H1 (cell line): ENCODE measurements at regions not wholly inside any gene's neighbourhood (a gene's known extent, or its start where the extent isn't known, plus 50 kb on each side); places are given as distances from the start of the nearest gene placed in this dataset.

Experiments used
- CTCF ChIA-PET: fragments of 300-600 bp; sonication (Branson Sonifier 250); formaldehyde crosslinking; loops from one replicate; lab custom pipeline; 2021; ENCODE audit not compliant: partially characterized antibody; lab: Charles Lee
- POLR2A ChIA-PET: fragments of 300-600 bp; sonication (Branson Sonifier 250); formaldehyde crosslinking; loops from one replicate; lab custom pipeline; 2021; ENCODE audit warnings: inconsistent platforms; ENCODE audit not compliant: partially characterized antibody; lab: Charles Lee
- DNase-seq, 2 experiments: peaks; one replicate each; pipeline versions ENCODE4 v3.0.0 to v3.0.0-alpha.2; 2010 to 2022; ENCODE audit warnings: low spot score in 2 of 2, low read depth in 1 of 2, mixed read lengths in 1 of 2
- FAIRE-seq: peaks from 2 replicates; lab custom pipeline; 2011; peaks lifted over from hg19 to GRCh38; lab: Jason Lieb, UNC
- H2AFZ ChIP-seq: 2 replicates; pipeline ENCODE4 v1.8.1; 2012; ENCODE audit warnings: low read length, inconsistent platforms
- H2AK5ac ChIP-seq: 2 replicates; pipeline ENCODE4 v1.6.1; 2013; ENCODE audit warnings: low read depth, low read length
- H2BK120ac ChIP-seq: replicated peaks from 2 replicates; pipeline ENCODE3; 2013; ENCODE audit warnings: low read depth, low read length, inconsistent platforms
- H2BK12ac ChIP-seq: 2 replicates; pipeline ENCODE4 v1.6.1; 2013; ENCODE audit warnings: low read depth, low read length
- H2BK15ac ChIP-seq: 2 replicates; pipeline ENCODE4 v1.6.1; 2013; ENCODE audit warnings: low read length
- H2BK20ac ChIP-seq: 2 replicates; pipeline ENCODE4 v1.6.1; 2013; ENCODE audit warnings: low read length
- H2BK5ac ChIP-seq: 2 replicates; pipeline ENCODE4 v1.6.1; 2013; ENCODE audit warnings: low read depth, low read length
- H3K14ac ChIP-seq: 2 replicates; pipeline ENCODE4 v1.6.1; 2013; ENCODE audit warnings: inconsistent platforms; ENCODE audit not compliant: insufficient read length
- H3K18ac ChIP-seq: 2 replicates; pipeline ENCODE4 v1.6.1; 2013; ENCODE audit warnings: low read length; ENCODE audit errors: extremely low read depth
- H3K23ac ChIP-seq: 2 replicates; pipeline ENCODE4 v1.6.1; 2013; ENCODE audit warnings: inconsistent platforms; ENCODE audit not compliant: insufficient read length
- H3K23me2 ChIP-seq: 2 replicates; pipeline ENCODE4 v1.6.1; 2013; ENCODE audit warnings: low read depth, low read length
- H3K27ac ChIP-seq: 2 replicates; pipeline ENCODE4 v1.6.1; 2011; ENCODE audit warnings: low read depth, low read length, inconsistent platforms
- H3K27me3 ChIP-seq, 4 experiments: replicated peaks in 1 of 4; 1 replicate in 1 of 4; 2 replicates in 3 of 4; pipeline versions ENCODE4 v1.6.1 to v1.8.1; 2011 to 2013; ENCODE audit warnings: low read length in 3 of 4, mild to moderate bottlenecking in 3 of 4, inconsistent platforms in 2 of 4, mixed read lengths in 2 of 4, moderate library complexity in 1 of 4; ENCODE audit not compliant: control insufficient read depth in 3 of 4, insufficient read depth in 3 of 4; ENCODE audit errors: extremely low read depth in 1 of 4
- H3K36me3 ChIP-seq, 4 experiments: 2 replicates each; pipeline versions ENCODE4 v1.6.1 to v1.8.1; 2011 to 2013; ENCODE audit warnings: mild to moderate bottlenecking in 4 of 4, low read length in 3 of 4, moderate library complexity in 2 of 4, control low read depth in 1 of 4, inconsistent platforms in 1 of 4; ENCODE audit not compliant: insufficient read depth in 4 of 4, control insufficient read depth in 2 of 4
- H3K4ac ChIP-seq: replicated peaks from 2 replicates; pipeline ENCODE3; 2013; ENCODE audit warnings: low read length, low read depth, mixed read lengths, inconsistent platforms; ENCODE audit not compliant: insufficient read length
- H3K4me1 ChIP-seq, 4 experiments: replicated peaks in 1 of 4; 1 replicate in 1 of 4; 2 replicates in 3 of 4; pipeline versions ENCODE4 v1.6.1 to v1.8.1; 2011 to 2013; ENCODE audit warnings: low read length in 3 of 4, inconsistent platforms in 2 of 4, mixed read lengths in 1 of 4; ENCODE audit not compliant: insufficient read depth in 4 of 4, control insufficient read depth in 3 of 4
- H3K4me2 ChIP-seq, 2 experiments: 2 replicates each; pipeline versions ENCODE4 v1.6.1 to v1.8.1; 2011 to 2013; ENCODE audit warnings: low read depth in 2 of 2, low read length in 2 of 2, control low read depth in 1 of 2, inconsistent platforms in 1 of 2, mild to moderate bottlenecking in 1 of 2; ENCODE audit not compliant: insufficient read depth in 1 of 2
- H3K4me3 ChIP-seq, 4 experiments: fragments of 200-600, 300-600 bp in 1 of 4; sonication (generic), shearing (Covaris generic), sonication (Bioruptor Twin) in 1 of 4; 2 replicates each; pipeline versions ENCODE4 v1.5.1 to v1.8.1; 2011 to 2016; ENCODE audit warnings: low read length in 4 of 4, low read depth in 3 of 4, control low read depth in 2 of 4, inconsistent platforms in 2 of 4, mild to moderate bottlenecking in 2 of 4, mixed read lengths in 1 of 4, moderate library complexity in 1 of 4; ENCODE audit not compliant: insufficient read depth in 2 of 4; ENCODE audit errors: extremely low read depth in 1 of 4
- H3K56ac ChIP-seq: replicated peaks from 2 replicates; pipeline ENCODE3; 2013; ENCODE audit warnings: low read depth, mild to moderate bottlenecking, mixed read lengths, low read length, inconsistent platforms; ENCODE audit not compliant: insufficient read length
- H3K79me1 ChIP-seq: 2 replicates; pipeline ENCODE4 v1.6.1; 2013; ENCODE audit warnings: low read depth, low read length, control low read depth
- H3K79me2 ChIP-seq, 2 experiments: 2 replicates each; pipeline versions ENCODE4 v1.6.1 to v1.8.1; 2012 to 2013; ENCODE audit warnings: low read length in 2 of 2, mild to moderate bottlenecking in 2 of 2, inconsistent platforms in 1 of 2; ENCODE audit not compliant: insufficient read depth in 2 of 2, control insufficient read depth in 1 of 2
- H3K9ac ChIP-seq, 4 experiments: replicated peaks in 1 of 4; 1 replicate in 1 of 4; 2 replicates in 3 of 4; pipeline versions ENCODE4 v1.6.1 to v1.8.1; 2011 to 2013; ENCODE audit warnings: low read depth in 3 of 4, low read length in 3 of 4, control low read depth in 2 of 4, mild to moderate bottlenecking in 2 of 4, moderate library complexity in 2 of 4, inconsistent platforms in 1 of 4; ENCODE audit errors: extremely low read depth in 1 of 4
- H3K9me3 ChIP-seq, 2 experiments: 2 replicates each; pipeline versions ENCODE4 v1.6.1 to v1.8.1; 2012 to 2013; ENCODE audit warnings: mild to moderate bottlenecking in 2 of 2, moderate library complexity in 2 of 2, control low read depth in 1 of 2, inconsistent platforms in 1 of 2, low read depth in 1 of 2, low read length in 1 of 2, mixed read lengths in 1 of 2; ENCODE audit not compliant: insufficient read depth in 2 of 2
- H4K20me1 ChIP-seq, 2 experiments: replicated peaks in 1 of 2; 2 replicates each; pipeline versions ENCODE3 to v1.8.1; 2011 to 2013; ENCODE audit warnings: inconsistent platforms in 2 of 2, low read length in 2 of 2, mild to moderate bottlenecking in 1 of 2; ENCODE audit not compliant: insufficient read depth in 2 of 2, control insufficient read depth in 1 of 2
- H4K5ac ChIP-seq: 2 replicates; pipeline ENCODE4 v1.6.1; 2013; ENCODE audit warnings: low read length, low read depth, mixed read lengths, inconsistent platforms; ENCODE audit not compliant: insufficient read length
- H4K8ac ChIP-seq: 2 replicates; pipeline ENCODE4 v1.8.0; 2013; ENCODE audit warnings: mild to moderate bottlenecking, moderate library complexity, low read length, inconsistent platforms; ENCODE audit not compliant: insufficient read depth; ENCODE audit errors: extremely low read depth
- H4K91ac ChIP-seq: replicated peaks from 2 replicates; pipeline ENCODE3; 2013; ENCODE audit warnings: low read length, mixed read lengths, inconsistent platforms; ENCODE audit not compliant: insufficient read length
- CBX8 ChIP-seq: fragments of 300-800, 300-1000 bp; sonication (generic); IDR thresholded peaks from 2 replicates; pipeline ENCODE4 v1.7.1; 2016; ENCODE audit warnings: low read depth, low read length, borderline replicate concordance
- EGR1 ChIP-seq: IDR thresholded peaks from 2 replicates; pipeline ENCODE4 v1.6.1; 2011; ENCODE audit warnings: low read depth, low read length, borderline replicate concordance
- NRF1 ChIP-seq: IDR thresholded peaks from 2 replicates; pipeline ENCODE4 v1.6.1; 2011; ENCODE audit warnings: mild to moderate bottlenecking, low read depth, low read length, improper control_type of control experiment
- SIRT6 ChIP-seq: IDR thresholded peaks from one replicate; pipeline ENCODE4 v1.7.1; 2012; ENCODE audit warnings: low read length, inconsistent platforms
- SIX5 ChIP-seq: IDR thresholded peaks from 2 replicates; pipeline ENCODE4 v1.6.1; 2011; ENCODE audit warnings: mild to moderate bottlenecking, low read depth, low read length
- WGBS, 2 experiments: shearing (Covaris generic) in 1 of 2; methylation state at CpG; one replicate each; pipeline versions ENCODE4 v1.1.6 to v1.1.7; 2013 to 2015; ENCODE audit warnings: low lambda C conversion rate in 2 of 2, mixed read lengths in 2 of 2, inconsistent platforms in 1 of 2, low coverage in 1 of 2, missing lambda C conversion rate in 1 of 2; ENCODE audit not compliant: insufficient replicate concordance in 2 of 2, insufficient coverage in 1 of 2, insufficient read length in 1 of 2; ENCODE audit errors: extremely low coverage in 1 of 2, missing lambda C conversion rate in 1 of 2; 5-methylcytosine and 5-hydroxymethylcytosine counted together

DNA sequence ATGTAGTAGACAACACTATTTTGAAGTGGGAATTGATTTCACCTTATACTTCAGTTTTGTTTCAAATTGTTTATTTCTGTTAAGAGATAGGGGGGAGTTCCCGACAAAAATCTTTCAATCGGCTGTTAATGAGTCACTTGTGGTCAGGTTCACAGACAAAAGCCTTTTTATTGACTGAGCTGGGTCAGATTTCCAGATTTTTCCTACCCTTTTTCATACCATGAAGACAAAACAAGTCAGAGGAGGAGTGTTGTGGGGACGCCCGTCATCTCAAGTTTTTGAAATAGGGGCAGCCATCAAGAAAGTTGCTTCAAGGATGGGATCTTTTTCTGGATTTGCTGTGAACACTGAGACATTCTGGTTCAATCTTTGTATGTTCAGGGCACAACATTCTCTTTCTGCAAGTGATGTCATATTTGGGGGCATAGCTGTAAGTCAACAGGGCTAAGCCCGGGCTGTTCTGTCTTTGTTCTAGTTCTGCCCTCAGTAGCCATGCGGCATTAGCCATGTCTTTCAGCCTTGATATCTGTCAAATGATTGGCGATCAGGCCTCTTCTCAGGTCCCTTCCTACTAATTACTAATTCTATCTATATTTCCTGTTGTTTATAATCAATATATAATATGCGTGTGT lies 496.0 kb upstream of the MARCKS start:
- H4K20me1 ChIP-seq = no peaks in the 10 kb centered on the region
- H2AK5ac ChIP-seq = no peak overlapping the region
- H3K4ac ChIP-seq = no peak overlapping the region
- H3K4me2 ChIP-seq = no peak overlapping the region
- no peak overlapping the region for H2BK15ac ChIP-seq
- DNase-seq = no peak
- H3K27me3 ChIP-seq = no peaks in the 10 kb centered on the region
- H4K8ac ChIP-seq = no peak overlapping the region
- POLR2A ChIA-PET = no interaction called here
- no peaks in the 10 kb centered on the region for H3K23me2 ChIP-seq
- H2BK20ac ChIP-seq = no peak overlapping the region
- no peaks in the 10 kb centered on the region for H3K79me2 ChIP-seq
- no peaks in the 10 kb centered on the region for H3K79me1 ChIP-seq
- WGBS, 2 experiments = 86% methylated on average over 8 of the region's 8 CpGs; no CpG with 5 or more reads in 1 of the 2 experiments
- no peaks in the 10 kb centered on the region for H3K9me3 ChIP-seq
- H3K23ac ChIP-seq = no peak overlapping the region
- H3K18ac ChIP-seq = no peak overlapping the region
- TF ChIP-seq NRF1 (no peak), EGR1 (no peak), SIRT6 (no peak), SIX5 (no peak), CBX8 (no peak)
- H4K5ac ChIP-seq = no peak overlapping the region
- H3K14ac ChIP-seq = no peak overlapping the region
- no peak overlapping the region for H3K56ac ChIP-seq
- H3K4me3 ChIP-seq = no peak overlapping the region
- peaks cover 0 to 12% (median 4%) of the 10 kb centered on the region in 4 experiments; a peak in 4 of 7 replicates for H3K4me1 ChIP-seq
- no peak overlapping the region for H2BK12ac ChIP-seq
- H3K36me3 ChIP-seq = no peaks in the 10 kb centered on the region
- no peak overlapping the region for H3K9ac ChIP-seq
- CTCF ChIA-PET = interaction anchor here (0.8 kb wide), 1 partner anchor 30 kb away, joined by 3 read pairs; no protein-coding TSS in a partner anchor
- FAIRE-seq = no peak
- H2AFZ ChIP-seq = 0 out of 2 replicates have a peak overlapping the region, but pooled peaks have one; percentile 4
- H2BK5ac ChIP-seq = no peak overlapping the region
- no peak overlapping the region for H4K91ac ChIP-seq
- no peak overlapping the region for H2BK120ac ChIP-seq
- no peak overlapping the region for H3K27ac ChIP-seq
